ENCODE measurements at regions not wholly inside any gene's neighbourhood (a gene's known extent, or its start where the extent isn't known, plus 50 kb on each side); places are given as distances from the start of the nearest gene placed in this dataset.
"Not testable (repeated sequence)": the region's sequence is repeated elsewhere in the genome, so short reads cannot be mapped to it uniquely, and the experiment has no call there.

- no peak for DNase-seq (ENCODE audit: low spot score)
Observed at GRCh38 chrX:45818913-45819312, 618.2 kb upstream of the DIPK2B start.

GRCh38 chrX:45815441-45815840, 614.8 kb upstream of the DIPK2B start:
- DNase-seq (ENCODE audit: low spot score), result no peak

- DNase-seq (ENCODE audit: low spot score), result no peak
Observed at GRCh38 chrX:45811326-45811725, 610.6 kb upstream of the DIPK2B start.

GRCh38 chrX:45807572-45808425, 607.1 kb upstream of the DIPK2B start:
- DNase-seq (ENCODE audit: low spot score), result peak; percentile 53

DNA sequence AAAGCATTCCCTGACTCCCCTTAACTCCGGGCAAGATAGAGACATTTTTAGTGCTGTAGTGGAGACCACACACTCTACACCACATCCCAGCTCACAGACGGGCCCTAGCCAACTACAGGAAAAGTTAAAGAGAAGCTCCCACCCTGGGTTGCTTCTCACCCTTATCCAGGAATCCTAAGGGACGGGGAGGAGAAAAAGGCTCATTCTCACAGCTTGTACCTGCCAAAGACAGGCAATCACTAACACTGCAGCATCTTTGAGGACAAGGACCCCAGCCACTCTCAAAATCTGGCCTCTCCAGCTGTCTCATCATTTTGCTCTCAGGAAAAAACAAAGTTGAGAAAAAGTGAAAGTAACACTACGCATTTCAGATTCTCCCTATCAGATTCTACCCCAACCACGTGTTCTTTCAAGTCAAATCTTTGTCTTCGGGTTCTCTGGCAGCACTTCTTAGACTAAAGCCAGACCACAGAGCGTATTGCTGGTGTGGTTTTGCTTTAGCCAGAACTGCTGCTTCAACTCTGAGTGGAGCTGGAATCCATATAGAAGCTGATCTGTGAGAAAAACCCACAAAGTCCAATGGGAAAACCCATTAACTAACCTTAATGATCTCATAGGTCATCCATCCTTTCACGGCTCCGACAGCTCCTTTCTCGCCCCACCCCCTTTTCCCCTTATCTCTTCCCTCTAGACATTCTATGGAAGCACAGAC, 605.9 kb upstream of the DIPK2B start:
- peak; percentile 60 for DNase-seq (ENCODE audit: low spot score)

DNA sequence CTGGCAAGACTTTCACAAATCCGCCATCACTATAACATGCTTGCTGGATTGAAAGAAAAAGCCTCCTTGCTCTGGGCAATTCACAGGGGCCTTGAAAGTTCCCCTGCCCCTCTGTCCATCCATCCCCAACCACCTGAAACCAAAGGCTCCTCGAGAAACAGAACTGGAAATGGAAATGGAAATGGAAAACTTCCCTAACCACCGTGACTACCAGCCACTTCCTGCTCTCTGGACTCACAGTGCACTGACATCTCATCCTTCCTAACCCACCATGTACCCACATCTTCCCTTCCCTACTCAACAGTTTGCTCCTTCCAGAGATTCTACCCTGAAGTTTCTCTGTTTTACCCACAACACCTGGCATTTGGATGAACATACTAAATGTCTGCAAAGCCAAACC, 603.6 kb upstream of the DIPK2B start:
- DNase-seq (ENCODE audit: low spot score), result no peak

- peak; percentile 93 for DNase-seq (ENCODE audit: low spot score)
Observed at GRCh38 chrX:45803383-45803921, 602.8 kb upstream of the DIPK2B start.

GRCh38 chrX:45801554-45801953, 600.9 kb upstream of the DIPK2B start:
- DNase-seq (ENCODE audit: low spot score), result peak; percentile 52

GRCh38 chrX:45800746-45801453, 600.2 kb upstream of the DIPK2B start:
- not testable (repeated sequence) for DNase-seq (ENCODE audit: low spot score)

DNA sequence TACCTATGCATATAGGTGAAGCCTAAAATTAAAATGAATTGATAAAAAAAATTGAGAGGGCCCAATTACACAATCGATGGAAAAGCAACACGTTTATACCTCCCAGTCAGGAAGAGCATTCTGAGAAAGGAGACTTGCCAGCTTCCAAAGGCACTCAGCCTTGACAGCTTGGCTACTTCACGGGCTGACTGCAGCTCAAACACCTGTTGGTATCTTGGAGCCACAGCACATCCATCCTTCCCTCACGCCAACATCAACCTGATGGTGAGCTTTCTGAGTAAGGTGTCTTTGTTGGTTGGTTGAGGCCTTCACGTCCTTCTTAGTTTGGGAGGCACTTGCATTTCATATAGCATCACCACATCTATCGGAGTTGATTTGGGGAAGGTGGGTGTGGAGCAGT, 598.9 kb upstream of the DIPK2B start:
- DNase-seq (ENCODE audit: low spot score), result no peak

- DNase-seq (ENCODE audit: low spot score), result no peak
Observed at GRCh38 chrX:45795546-45795945, 594.9 kb upstream of the DIPK2B start.

- DNase-seq (ENCODE audit: low spot score), result no peak
Observed at GRCh38 chrX:45794995-45795337, 594.3 kb upstream of the DIPK2B start.

DNA sequence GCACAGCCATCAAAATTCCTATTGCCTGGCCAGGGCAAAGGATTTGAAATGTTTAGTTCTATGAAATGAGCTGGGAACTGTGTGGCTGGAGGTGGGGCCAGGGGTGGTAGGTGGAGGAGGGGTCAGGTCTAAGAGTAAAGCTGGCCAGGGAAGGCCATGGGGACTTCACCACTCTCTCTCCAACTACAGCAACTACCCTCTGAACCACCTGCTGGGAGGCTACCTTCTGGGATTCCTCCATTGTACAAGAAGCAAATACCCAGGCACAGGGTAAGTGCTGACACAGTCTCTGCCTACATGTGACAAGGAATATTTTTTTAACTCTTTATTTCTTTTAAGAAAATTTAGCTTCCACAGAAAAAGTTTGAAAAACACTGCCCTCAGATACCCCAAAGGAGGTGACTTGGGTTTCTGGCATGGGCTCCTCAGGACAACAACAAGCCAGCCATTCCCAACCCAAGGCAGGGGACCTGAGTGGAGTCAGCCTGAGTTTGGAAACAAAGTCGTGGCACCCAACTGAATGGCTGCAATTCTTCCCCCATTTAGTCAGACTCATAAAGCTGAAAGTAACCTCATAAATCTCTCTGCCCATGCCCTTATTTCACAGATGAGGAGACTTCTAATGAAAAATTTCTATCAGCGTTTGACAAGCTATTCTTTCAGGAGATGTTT, 593.8 kb upstream of the DIPK2B start:
- no peak for DNase-seq (ENCODE audit: low spot score)

GRCh38 chrX:45788941-45789348, 588.3 kb upstream of the DIPK2B start:
- DNase-seq (ENCODE audit: low spot score), result no peak

DNA sequence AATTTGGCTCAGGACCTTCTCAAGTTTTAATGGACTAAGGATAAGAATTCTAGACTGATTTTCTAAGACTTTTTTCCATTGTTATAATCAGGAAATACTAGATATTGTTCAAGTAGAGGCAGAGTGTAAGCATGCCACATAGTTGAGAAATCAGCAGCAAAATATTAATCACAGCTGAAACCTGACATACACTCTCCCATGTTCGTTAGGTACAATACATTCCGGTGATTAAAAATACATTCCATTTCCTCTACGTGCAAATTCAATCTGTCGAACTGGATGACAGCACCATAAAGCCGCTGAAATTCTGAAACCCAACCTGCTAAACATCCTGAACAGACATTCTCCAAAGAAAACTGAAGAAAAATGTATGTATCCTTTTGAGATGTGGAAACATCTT, 587.6 kb upstream of the DIPK2B start:
- no peak for DNase-seq (ENCODE audit: low spot score)

DNA sequence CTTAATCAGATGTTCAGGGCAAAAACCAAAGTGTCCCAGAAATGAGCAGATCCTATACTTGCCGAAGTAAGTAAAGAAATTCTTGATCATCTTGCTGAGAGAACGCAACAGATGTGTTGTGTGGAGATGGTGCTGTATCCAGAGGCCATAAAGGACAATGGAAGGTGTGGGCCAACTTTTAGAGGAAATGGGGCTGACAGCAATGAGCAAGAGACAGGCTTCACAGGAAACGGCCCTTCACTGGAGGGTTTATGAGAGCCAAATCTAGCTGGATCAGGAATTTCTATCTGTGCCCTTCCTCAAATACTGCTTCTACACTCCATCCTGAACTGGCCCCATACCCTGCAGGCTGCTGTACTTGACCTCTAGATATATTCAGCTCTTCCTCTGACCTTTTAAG, 583.9 kb upstream of the DIPK2B start:
- DNase-seq (ENCODE audit: low spot score), result no peak

GRCh38 chrX:45783002-45783401, 582.3 kb upstream of the DIPK2B start:
- DNase-seq (ENCODE audit: low spot score), result no peak

DNA sequence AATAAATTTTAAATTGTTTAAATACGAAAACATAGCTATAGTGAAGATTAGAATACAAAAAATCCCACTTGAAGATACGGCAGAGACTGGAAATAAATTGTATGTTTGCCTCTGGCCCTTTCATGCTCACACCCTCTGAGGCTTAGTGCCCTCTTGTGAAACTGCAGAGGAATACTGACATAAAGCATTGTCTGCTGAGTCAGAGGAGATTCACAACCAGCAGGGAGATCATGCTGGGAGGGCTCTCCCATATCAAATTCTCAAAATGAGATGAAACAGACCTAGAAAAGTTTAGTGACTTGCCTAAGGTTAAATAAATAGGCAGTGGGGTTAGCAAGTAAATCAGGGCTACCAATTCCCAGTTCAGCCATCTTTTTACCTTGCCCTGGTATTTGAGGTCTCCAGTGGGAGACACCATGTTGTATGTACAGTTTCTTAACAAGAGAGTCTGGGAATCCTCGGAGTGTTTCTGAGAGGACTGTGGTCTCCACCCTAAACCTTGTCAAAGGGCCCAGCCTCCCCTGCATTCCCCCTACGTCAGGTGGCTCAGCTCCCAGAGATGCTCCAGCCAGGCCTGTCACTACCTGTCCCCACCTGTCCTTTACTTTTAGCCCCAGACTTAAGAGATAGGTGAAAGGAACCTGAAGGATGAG, 581.4 kb upstream of the DIPK2B start:
- peak; percentile 55 for DNase-seq (ENCODE audit: low spot score)

DNA sequence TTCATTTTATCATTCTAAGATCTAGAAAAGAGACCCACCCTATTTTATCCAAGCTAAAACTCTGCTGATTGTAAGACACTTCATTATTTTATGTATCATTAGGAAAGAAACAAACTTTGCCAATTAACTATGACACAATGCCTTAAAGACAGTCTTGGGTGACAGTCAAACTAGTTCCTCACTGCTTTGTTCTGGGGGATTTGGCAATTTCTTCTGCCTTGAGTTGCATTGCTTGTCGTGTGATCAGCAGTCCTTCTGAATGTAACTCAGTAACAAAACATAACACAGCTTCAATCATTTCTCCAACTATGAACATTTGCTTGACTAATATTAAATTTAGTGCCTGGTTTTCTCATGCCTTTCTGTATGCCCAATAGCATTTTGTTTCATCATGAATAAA, 577.9 kb upstream of the DIPK2B start:
- DNase-seq (ENCODE audit: low spot score), result no peak

- no peak for DNase-seq (ENCODE audit: low spot score)
Observed at GRCh38 chrX:45777366-45777765, 576.7 kb upstream of the DIPK2B start.

GRCh38 chrX:45775468-45775867, 574.8 kb upstream of the DIPK2B start:
- peak; percentile 78 for DNase-seq (ENCODE audit: low spot score)

DNA sequence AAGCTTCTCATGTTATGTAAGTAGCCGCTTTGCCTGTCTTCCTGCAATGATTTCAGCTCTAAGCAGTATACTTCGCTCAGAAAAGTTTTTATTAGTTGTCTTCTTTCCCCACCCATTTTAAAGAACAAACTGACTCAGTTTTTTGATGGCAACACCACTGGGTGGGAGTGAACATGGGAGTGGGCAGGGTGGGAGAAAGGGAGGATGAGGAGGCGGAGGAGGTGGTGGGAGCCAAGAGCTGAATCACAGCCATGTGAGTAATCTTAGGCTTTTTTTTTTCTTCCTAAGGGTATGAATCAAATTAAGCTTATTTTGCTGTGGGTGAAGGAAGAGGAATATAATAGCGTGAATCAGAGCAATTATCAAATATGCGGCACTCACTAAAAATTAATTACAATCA, 574.3 kb upstream of the DIPK2B start:
- peak; percentile 60 for DNase-seq (ENCODE audit: low spot score)

All from kidney tubule cell (primary cell).